ENCODE measurements at regions not wholly inside any gene's neighbourhood (a gene's known extent, or its start where the extent isn't known, plus 50 kb on each side); places are given as distances from the start of the nearest gene placed in this dataset.

DNA sequence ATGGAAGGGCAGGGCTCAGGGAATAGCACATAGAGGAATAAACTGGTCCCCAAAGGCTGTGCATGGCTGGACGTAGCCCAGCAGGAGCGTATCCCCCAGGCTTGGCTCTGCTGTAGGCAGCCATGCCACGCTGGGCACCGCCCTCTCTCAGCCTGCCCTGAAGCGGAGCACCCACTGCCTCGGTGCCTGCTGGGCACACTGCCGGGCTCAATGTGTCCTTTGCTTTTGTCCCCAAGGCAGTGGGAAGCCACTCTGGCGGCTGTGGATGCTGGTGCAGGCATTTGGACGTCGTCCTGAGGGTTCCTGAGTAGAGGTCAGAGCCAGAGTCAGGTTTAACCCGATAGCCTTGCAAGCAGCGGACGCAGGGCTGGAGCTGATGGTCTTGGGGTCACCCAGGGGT is 141.0 kb downstream of the ENGASE start:
- no TSS peak for BruUV-seq (replicated peaks)

DNA sequence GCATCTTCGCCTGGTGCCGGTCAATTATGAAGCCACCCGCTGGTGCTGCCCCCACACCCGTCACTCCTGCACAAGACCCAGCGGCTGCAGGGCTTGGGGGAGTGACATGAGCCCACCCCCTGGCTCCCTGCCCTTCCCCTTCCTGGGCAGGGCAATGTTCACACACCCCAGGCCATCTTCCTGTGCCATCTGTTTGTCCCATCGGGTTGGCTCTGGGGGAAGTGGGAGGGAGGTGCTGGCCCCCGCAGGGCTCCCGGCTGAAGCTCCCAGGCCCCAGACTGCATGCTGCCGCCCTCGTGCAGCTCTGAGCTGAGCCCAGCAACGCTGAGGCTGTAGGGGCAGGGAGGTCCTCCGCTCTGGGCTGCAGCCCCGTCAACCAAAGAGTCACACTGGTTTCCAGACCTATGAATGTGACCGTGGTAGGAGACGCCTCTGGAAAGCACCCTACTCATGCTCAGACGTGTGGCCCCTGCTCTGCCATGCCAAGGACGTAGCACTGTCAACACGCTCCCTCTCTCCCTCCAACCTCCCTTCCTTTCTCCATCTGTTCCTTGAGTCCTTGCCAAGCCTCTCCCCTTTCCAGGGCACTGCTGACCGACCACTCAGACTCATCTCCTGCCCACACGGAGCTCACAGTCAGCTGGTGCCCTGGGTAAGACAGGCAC is 140.4 kb downstream of the ENGASE start:
- H3K4me1 ChIP-seq (ENCODE audit: control insufficient read depth in 1 of 2, insufficient read depth in 2 of 2, low read length in 2 of 2) = no peaks in the 10 kb centered on the region
- no peaks in the 10 kb centered on the region for H4K20me1 ChIP-seq (ENCODE audit: insufficient read depth)
- no peaks in the 10 kb centered on the region for H3K9me2 ChIP-seq (ENCODE audit: insufficient read depth)
- ChIA-PET CTCF (no interaction called here), RAD21 (ENCODE audit: low non-redundant PET in 1 of 2, low total read pairs in 2 of 2, uncharacterized antibody in 2 of 2, unreplicated experiment in 2 of 2) (no interaction called here), POLR2A (no interaction called here)
- DNase-seq (ENCODE audit: low read depth, low spot score) (no peak), ATAC-seq (no peak)
- no peak overlapping the region for H3K4me2 ChIP-seq (ENCODE audit: low read length)
- no peak overlapping the region for H3K27ac ChIP-seq (ENCODE audit: low read depth, low read length)
- no peak overlapping the region for H3K9ac ChIP-seq (ENCODE audit: low read length)
- no peaks in the 10 kb centered on the region for H3K36me3 ChIP-seq (ENCODE audit: control insufficient read depth in 1 of 2, insufficient read depth in 2 of 2, low read length in 2 of 2)
- no peaks in the 10 kb centered on the region for H3K9me3 ChIP-seq (ENCODE audit: control insufficient read depth in 1 of 2, insufficient read depth in 1 of 2, low read depth in 1 of 2, low read length in 2 of 2)
- no peak overlapping the region for H2AFZ ChIP-seq (ENCODE audit: low read depth, low read length, poor library complexity, severe bottlenecking)
- BruUV-seq (replicated peaks) = no TSS peak
- H3K27me3 ChIP-seq (ENCODE audit: insufficient read depth, low read length) = peaks cover 52% of the 10 kb centered on the region
- intact Hi-C loops (cut with micrococcal nuclease) = no loop called here
- TF ChIP-seq TCF7L2 (IDR thresholded peaks at IDR 0.05; ENCODE audit: borderline replicate concordance, extremely low read depth, insufficient read depth, insufficient read length) = no peak
- TF ChIP-seq, protein P1, sequence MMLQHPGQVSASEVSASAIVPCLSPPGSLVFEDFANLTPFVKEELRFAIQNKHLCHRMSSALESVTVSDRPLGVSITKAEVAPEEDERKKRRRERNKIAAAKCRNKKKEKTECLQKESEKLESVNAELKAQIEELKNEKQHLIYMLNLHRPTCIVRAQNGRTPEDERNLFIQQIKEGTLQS (IDR thresholded peaks at IDR 0.05) = no peak
- no peak for TF ChIP-seq ZNF274 (IDR thresholded peaks at IDR 0.05; ENCODE audit: low read depth, low read length)
- TF ChIP-seq EGR1 (IDR thresholded peaks at IDR 0.05; ENCODE audit: low read depth) = no peak
- no peaks in the 10 kb centered on the region for H3K79me2 ChIP-seq (ENCODE audit: insufficient read depth, low read length)
- no peak overlapping the region for H3K4me3 ChIP-seq (replicated peaks in 1 of 2; ENCODE audit: low read depth in 1 of 2, low read length in 2 of 2)

More for the DNA sequence above, 141.0 kb downstream of the ENGASE start:
- Histone ChIP-seq H3K9me3 (ENCODE audit: control insufficient read depth in 1 of 2, insufficient read depth in 1 of 2, low read depth in 1 of 2, low read length in 2 of 2) (no peaks in the 10 kb centered on the region), H3K9ac (ENCODE audit: low read length) (no peak overlapping the region), H2AFZ (ENCODE audit: low read depth, low read length, poor library complexity, severe bottlenecking) (no peak overlapping the region), H3K9me2 (ENCODE audit: insufficient read depth) (no peaks in the 10 kb centered on the region), H3K36me3 (ENCODE audit: control insufficient read depth in 1 of 2, insufficient read depth in 2 of 2, low read length in 2 of 2) (no peaks in the 10 kb centered on the region), H3K79me2 (ENCODE audit: insufficient read depth, low read length) (no peaks in the 10 kb centered on the region), H3K4me2 (ENCODE audit: low read length) (no peak overlapping the region), H3K4me3 (replicated peaks in 1 of 2; ENCODE audit: low read depth in 1 of 2, low read length in 2 of 2) (no peak overlapping the region), H3K27me3 (ENCODE audit: insufficient read depth, low read length) (peaks cover 46% of the 10 kb centered on the region), H3K4me1 (ENCODE audit: control insufficient read depth in 1 of 2, insufficient read depth in 2 of 2, low read length in 2 of 2) (no peaks in the 10 kb centered on the region), H4K20me1 (ENCODE audit: insufficient read depth) (no peaks in the 10 kb centered on the region), H3K27ac (ENCODE audit: low read depth, low read length) (no peak overlapping the region)
- TF ChIP-seq POLR2A (IDR thresholded peaks at IDR 0.05; ENCODE audit: borderline replicate concordance, extremely low read depth, insufficient read depth, insufficient read length) = no peak
- TF ChIP-seq TCF7L2 (IDR thresholded peaks at IDR 0.05; ENCODE audit: borderline replicate concordance, extremely low read depth, insufficient read depth, insufficient read length) = no peak
- TF ChIP-seq RAD21 (IDR thresholded peaks at IDR 0.05; ENCODE audit: low read depth) = no peak
- TF ChIP-seq JUND (IDR thresholded peaks at IDR 0.05) = no peak
- TF ChIP-seq, protein P2, sequence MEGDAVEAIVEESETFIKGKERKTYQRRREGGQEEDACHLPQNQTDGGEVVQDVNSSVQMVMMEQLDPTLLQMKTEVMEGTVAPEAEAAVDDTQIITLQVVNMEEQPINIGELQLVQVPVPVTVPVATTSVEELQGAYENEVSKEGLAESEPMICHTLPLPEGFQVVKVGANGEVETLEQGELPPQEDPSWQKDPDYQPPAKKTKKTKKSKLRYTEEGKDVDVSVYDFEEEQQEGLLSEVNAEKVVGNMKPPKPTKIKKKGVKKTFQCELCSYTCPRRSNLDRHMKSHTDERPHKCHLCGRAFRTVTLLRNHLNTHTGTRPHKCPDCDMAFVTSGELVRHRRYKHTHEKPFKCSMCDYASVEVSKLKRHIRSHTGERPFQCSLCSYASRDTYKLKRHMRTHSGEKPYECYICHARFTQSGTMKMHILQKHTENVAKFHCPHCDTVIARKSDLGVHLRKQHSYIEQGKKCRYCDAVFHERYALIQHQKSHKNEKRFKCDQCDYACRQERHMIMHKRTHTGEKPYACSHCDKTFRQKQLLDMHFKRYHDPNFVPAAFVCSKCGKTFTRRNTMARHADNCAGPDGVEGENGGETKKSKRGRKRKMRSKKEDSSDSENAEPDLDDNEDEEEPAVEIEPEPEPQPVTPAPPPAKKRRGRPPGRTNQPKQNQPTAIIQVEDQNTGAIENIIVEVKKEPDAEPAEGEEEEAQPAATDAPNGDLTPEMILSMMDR (IDR thresholded peaks at IDR 0.05 in 2 of 3, conservative IDR thresholded peaks at IDR 0.05 in 1 of 3; ENCODE audit: borderline replicate concordance in 1 of 3, insufficient read depth in 1 of 3, low read depth in 2 of 3, low read length in 2 of 3) = no peak
- no peak for TF ChIP-seq SP1 (IDR thresholded peaks at IDR 0.05; ENCODE audit: low read depth)
- TF ChIP-seq ZNF274 (IDR thresholded peaks at IDR 0.05; ENCODE audit: low read depth, low read length) = no peak
- TF ChIP-seq SRF (IDR thresholded peaks at IDR 0.05; ENCODE audit: low read depth) = no peak
- TF ChIP-seq CEBPB (IDR thresholded peaks at IDR 0.05; ENCODE audit: low read depth) = no peak
- POLR2A ChIA-PET = no interaction called here
- RAD21 ChIA-PET (ENCODE audit: low non-redundant PET in 1 of 2, low total read pairs in 2 of 2, uncharacterized antibody in 2 of 2, unreplicated experiment in 2 of 2) = no interaction called here
- ATAC-seq = no peak
- CTCF ChIA-PET = no interaction called here
- no peak for DNase-seq (ENCODE audit: low read depth, low spot score)
- intact Hi-C loops (cut with micrococcal nuclease) = no loop called here
